GM23338 (cell line): ENCODE measurements at regions not wholly inside any gene's neighbourhood (a gene's known extent, or its start where the extent isn't known, plus 50 kb on each side); places are given as distances from the start of the nearest gene placed in this dataset.

Experiments
- ATAC-seq: fragments of 200-7000 bp; cut with Tn5 transposase; 3 replicates; pipeline ENCODE4 v1.9.1; 2020
- DNase-seq: peaks from one replicate; pipeline ENCODE4 v3.0.0-alpha.2; 2015; ENCODE audit warnings: low spot score
- H2AFZ ChIP-seq: fragments of 200-600 bp; sonication (generic); 2 replicates; pipeline ENCODE4 v1.8.0; 2016; ENCODE audit warnings: antibody characterized with exemption, mild to moderate bottlenecking, moderate library complexity
- H3F3A ChIP-seq: fragments of 200-600 bp; sonication (generic); replicated peaks from 2 replicates; pipeline ENCODE4 v1.8.0; 2017; ENCODE audit warnings: antibody characterized with exemption, mixed run types, low read depth
- H3K27ac ChIP-seq: fragments of 200-600 bp; sonication (generic); 2 replicates; pipeline ENCODE4 v1.6.1; 2016; ENCODE audit warnings: low read depth
- H3K27me3 ChIP-seq: fragments of 200-600 bp; sonication (generic); 2 replicates; pipeline ENCODE4 v1.8.0; 2016; ENCODE audit warnings: mild to moderate bottlenecking, mixed run types, moderate library complexity; ENCODE audit not compliant: insufficient read depth
- H3K36me3 ChIP-seq: fragments of 200-600 bp; sonication (generic); 2 replicates; pipeline ENCODE4 v1.8.0; 2016; ENCODE audit warnings: mild to moderate bottlenecking; ENCODE audit not compliant: insufficient read depth
- H3K4me1 ChIP-seq: fragments of 200-600 bp; sonication (generic); 2 replicates; pipeline ENCODE4 v1.8.0; 2016; ENCODE audit warnings: mild to moderate bottlenecking, moderate library complexity; ENCODE audit not compliant: insufficient read depth
- H3K4me2 ChIP-seq: fragments of 200-600 bp; sonication (generic); 2 replicates; pipeline ENCODE4 v1.7.1; 2017; ENCODE audit warnings: mixed run types
- H3K4me3 ChIP-seq: fragments of 200-600 bp; sonication (generic); 2 replicates; pipeline ENCODE4 v1.6.1; 2016; ENCODE audit warnings: mixed run types
- H3K79me2 ChIP-seq: fragments of 200-600 bp; sonication (generic); replicated peaks from 2 replicates; pipeline ENCODE4 v1.8.0; 2017; ENCODE audit warnings: mild to moderate bottlenecking; ENCODE audit not compliant: insufficient read depth
- H3K9me2 ChIP-seq: fragments of 200-600 bp; sonication (generic); 2 replicates; pipeline ENCODE4 v1.8.0; 2017; ENCODE audit not compliant: insufficient read depth
- H4K20me1 ChIP-seq: fragments of 200-600 bp; sonication (generic); replicated peaks from 2 replicates; pipeline ENCODE4 v1.8.0; 2017; ENCODE audit warnings: mild to moderate bottlenecking; ENCODE audit not compliant: insufficient read depth
- H3K27ac Mint-ChIP-seq: 2 replicates; pipeline ENCODE4 v1.8.0; 2020; ENCODE audit warnings: inconsistent platforms, mild to moderate bottlenecking, moderate library complexity, mixed read lengths
- H3K27me3 Mint-ChIP-seq: 3 replicates; pipeline ENCODE4 v1.8.0; 2022; ENCODE audit warnings: low read depth, mild to moderate bottlenecking, moderate library complexity, mixed read lengths, inconsistent platforms; ENCODE audit not compliant: insufficient read depth, poor library complexity
- H3K36me3 Mint-ChIP-seq: 3 replicates; pipeline ENCODE4 v1.8.0; 2021; ENCODE audit warnings: low read depth, mild to moderate bottlenecking, inconsistent platforms, moderate library complexity, mixed read lengths
- H3K4me1 Mint-ChIP-seq: 3 replicates; pipeline ENCODE4 v1.8.0; 2020; ENCODE audit warnings: mild to moderate bottlenecking, inconsistent platforms, mixed read lengths
- H3K4me3 Mint-ChIP-seq: 3 replicates; pipeline ENCODE4 v1.8.0; 2021; ENCODE audit warnings: moderate library complexity, mild to moderate bottlenecking, inconsistent platforms, mixed read lengths
- H3K9me3 Mint-ChIP-seq: 3 replicates; pipeline ENCODE4 v1.8.0; 2020; ENCODE audit warnings: moderate library complexity, mild to moderate bottlenecking, inconsistent platforms, mixed read lengths
- CREB1 ChIP-seq: fragments of 250-450 bp; sonication (Bioruptor Pico); IDR thresholded peaks from 2 replicates; pipeline ENCODE4 v1.5.0; 2020; ENCODE audit warnings: low read depth, mild to moderate bottlenecking, moderate library complexity
- NANOG ChIP-seq: IDR thresholded peaks from 2 replicates; pipeline ENCODE4 v1.6.1; 2016; ENCODE audit warnings: antibody characterized with exemption, borderline replicate concordance
- POLR2AphosphoS5 ChIP-seq: IDR thresholded peaks from 2 replicates; pipeline ENCODE4 v1.6.1; 2016; ENCODE audit warnings: antibody characterized with exemption, low read depth
- ZNF114 ChIP-seq: fragments of 250-450 bp; sonication (Bioruptor Pico); IDR thresholded peaks from 2 replicates; pipeline ENCODE4 v1.5.0; 2020; ENCODE audit warnings: mild to moderate bottlenecking, moderate library complexity
- TF ChIP-seq, protein P1 (sequence below): fragments of 250-450 bp; sonication (Bioruptor Pico); IDR thresholded peaks from 2 replicates; pipeline ENCODE4 v1.5.0; 2020; ENCODE audit warnings: mild to moderate bottlenecking, moderate library complexity

DNA sequence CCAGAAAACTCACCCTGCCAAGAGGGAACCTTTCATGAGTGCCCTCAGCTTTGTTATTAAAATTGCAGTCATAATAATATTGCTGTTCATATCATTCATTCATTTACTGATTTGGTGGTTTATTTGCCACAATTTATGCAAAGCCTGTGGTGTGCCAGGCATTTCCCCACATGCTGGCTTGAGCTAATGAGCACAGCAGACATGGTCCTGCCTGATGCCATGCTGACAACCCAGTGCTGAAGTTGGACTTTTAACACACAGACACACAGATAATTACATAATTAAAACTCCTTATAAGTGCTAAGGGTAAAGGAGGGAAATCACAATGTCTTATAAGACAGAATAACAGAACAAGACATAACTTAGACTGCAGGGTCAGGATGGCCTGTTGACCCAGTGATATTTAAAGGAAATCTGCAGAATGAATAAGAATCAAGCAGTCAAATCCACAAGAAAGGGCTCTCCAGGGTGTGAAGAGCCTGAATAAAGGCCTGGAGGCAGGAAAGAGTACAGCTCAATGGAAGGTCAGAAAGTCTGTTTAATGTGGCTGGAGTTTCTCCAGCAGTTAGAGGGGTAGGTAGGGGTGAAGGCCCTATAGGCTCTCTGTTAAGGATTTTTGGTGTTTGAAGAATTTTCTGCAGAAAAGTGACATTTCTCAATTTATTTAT lies 196.9 kb upstream of the CDH11 start:
- Histone ChIP-seq H3K4me2 (peak overlapping the region; percentile 61), H3K4me1 (peaks cover 24% of the 10 kb centered on the region), H3K27ac (no peak overlapping the region), H3K4me3 (peak overlapping the region; percentile 39), H4K20me1 (no peaks in the 10 kb centered on the region), H3K9me2 (no peaks in the 10 kb centered on the region), H3F3A (peaks cover 6% of the 10 kb centered on the region), H3K27me3 (no peaks in the 10 kb centered on the region), H3K79me2 (no peaks in the 10 kb centered on the region), H2AFZ (no peak overlapping the region), H3K36me3 (no peaks in the 10 kb centered on the region)
- Mint-ChIP-seq H3K36me3 (peaks cover 3% of the 10 kb centered on the region; the same call in 1 of the 3 replicates), H3K4me3 (peak overlapping the region; percentile 21; the same call in 1 of the 3 replicates), H3K27ac (0 out of 2 replicates have a peak overlapping the region, but pooled peaks have one; percentile 60), H3K27me3 (peaks cover 2% of the 10 kb centered on the region), H3K4me1 (peaks cover 23% of the 10 kb centered on the region), H3K9me3 (0 out of 3 replicates have a peak, but pooled peaks cover 3% of the 10 kb centered on the region)
- TF ChIP-seq, protein P1, sequence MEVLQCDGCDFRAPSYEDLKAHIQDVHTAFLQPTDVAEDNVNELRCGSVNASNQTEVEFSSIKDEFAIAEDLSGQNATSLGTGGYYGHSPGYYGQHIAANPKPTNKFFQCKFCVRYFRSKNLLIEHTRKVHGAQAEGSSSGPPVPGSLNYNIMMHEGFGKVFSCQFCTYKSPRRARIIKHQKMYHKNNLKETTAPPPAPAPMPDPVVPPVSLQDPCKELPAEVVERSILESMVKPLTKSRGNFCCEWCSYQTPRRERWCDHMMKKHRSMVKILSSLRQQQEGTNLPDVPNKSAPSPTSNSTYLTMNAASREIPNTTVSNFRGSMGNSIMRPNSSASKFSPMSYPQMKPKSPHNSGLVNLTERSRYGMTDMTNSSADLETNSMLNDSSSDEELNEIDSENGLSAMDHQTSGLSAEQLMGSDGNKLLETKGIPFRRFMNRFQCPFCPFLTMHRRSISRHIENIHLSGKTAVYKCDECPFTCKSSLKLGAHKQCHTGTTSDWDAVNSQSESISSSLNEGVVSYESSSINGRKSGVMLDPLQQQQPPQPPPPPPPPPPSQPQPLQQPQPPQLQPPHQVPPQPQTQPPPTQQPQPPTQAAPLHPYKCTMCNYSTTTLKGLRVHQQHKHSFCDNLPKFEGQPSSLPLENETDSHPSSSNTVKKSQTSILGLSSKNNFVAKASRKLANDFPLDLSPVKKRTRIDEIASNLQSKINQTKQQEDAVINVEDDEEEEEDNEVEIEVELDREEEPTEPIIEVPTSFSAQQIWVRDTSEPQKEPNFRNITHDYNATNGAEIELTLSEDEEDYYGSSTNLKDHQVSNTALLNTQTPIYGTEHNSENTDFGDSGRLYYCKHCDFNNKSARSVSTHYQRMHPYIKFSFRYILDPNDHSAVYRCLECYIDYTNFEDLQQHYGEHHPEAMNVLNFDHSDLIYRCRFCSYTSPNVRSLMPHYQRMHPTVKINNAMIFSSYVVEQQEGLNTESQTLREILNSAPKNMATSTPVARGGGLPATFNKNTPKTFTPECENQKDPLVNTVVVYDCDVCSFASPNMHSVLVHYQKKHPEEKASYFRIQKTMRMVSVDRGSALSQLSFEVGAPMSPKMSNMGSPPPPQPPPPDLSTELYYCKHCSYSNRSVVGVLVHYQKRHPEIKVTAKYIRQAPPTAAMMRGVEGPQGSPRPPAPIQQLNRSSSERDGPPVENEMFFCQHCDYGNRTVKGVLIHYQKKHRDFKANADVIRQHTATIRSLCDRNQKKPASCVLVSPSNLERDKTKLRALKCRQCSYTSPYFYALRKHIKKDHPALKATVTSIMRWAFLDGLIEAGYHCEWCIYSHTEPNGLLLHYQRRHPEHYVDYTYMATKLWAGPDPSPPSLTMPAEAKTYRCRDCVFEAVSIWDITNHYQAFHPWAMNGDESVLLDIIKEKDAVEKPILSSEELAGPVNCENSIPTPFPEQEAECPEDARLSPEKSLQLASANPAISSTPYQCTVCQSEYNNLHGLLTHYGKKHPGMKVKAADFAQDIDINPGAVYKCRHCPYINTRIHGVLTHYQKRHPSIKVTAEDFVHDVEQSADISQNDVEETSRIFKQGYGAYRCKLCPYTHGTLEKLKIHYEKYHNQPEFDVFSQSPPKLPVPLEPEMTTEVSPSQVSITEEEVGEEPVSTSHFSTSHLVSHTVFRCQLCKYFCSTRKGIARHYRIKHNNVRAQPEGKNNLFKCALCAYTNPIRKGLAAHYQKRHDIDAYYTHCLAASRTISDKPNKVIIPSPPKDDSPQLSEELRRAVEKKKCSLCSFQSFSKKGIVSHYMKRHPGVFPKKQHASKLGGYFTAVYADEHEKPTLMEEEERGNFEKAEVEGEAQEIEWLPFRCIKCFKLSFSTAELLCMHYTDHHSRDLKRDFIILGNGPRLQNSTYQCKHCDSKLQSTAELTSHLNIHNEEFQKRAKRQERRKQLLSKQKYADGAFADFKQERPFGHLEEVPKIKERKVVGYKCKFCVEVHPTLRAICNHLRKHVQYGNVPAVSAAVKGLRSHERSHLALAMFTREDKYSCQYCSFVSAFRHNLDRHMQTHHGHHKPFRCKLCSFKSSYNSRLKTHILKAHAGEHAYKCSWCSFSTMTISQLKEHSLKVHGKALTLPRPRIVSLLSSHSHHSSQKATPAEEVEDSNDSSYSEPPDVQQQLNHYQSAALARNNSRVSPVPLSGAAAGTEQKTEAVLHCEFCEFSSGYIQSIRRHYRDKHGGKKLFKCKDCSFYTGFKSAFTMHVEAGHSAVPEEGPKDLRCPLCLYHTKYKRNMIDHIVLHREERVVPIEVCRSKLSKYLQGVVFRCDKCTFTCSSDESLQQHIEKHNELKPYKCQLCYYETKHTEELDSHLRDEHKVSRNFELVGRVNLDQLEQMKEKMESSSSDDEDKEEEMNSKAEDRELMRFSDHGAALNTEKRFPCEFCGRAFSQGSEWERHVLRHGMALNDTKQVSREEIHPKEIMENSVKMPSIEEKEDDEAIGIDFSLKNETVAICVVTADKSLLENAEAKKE = peak; percentile 81
- peak; percentile 78 for TF ChIP-seq NANOG
- TF ChIP-seq ZNF114 (CRISPR knock-in tag) = 0 out of 2 replicates have a peak, but pooled peaks have one; percentile 18
- no peak for TF ChIP-seq POLR2AphosphoS5
- TF ChIP-seq CREB1 (CRISPR knock-in tag) = no peak
- peak; percentile 76 for DNase-seq
- peak; percentile 98 for ATAC-seq

DNA sequence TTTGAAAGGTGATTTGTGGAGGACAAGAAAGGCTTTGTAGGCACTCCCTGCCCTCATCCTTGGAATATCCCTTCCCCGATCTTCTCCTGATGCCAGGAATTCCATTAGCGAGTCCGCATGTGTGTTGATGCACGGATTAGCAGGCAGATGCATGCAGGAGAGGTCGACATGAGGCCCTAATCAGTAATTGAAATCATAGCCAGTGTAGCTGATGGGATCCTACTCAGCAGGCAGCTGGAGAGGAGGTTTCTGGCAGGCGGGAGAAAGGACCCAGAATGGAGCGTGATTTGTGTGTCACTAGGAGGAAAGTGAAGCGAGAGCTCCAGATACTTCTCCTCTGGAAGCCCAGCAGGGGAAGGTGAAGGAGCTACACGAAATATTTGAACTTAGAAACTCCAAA lies 196.3 kb upstream of the CDH11 start:
- DNase-seq (peak; percentile 28), ATAC-seq (peak; percentile 73)
- Mint-ChIP-seq H3K27ac (no peak overlapping the region), H3K4me3 (peak overlapping the region; percentile 46), H3K4me1 (peaks cover 23% of the 10 kb centered on the region), H3K27me3 (peaks cover 2% of the 10 kb centered on the region), H3K36me3 (peaks cover 3% of the 10 kb centered on the region; the same call in 1 of the 3 replicates), H3K9me3 (0 out of 3 replicates have a peak, but pooled peaks cover 3% of the 10 kb centered on the region)
- H3K9me2 ChIP-seq = no peaks in the 10 kb centered on the region
- TF ChIP-seq ZNF114 (CRISPR knock-in tag) (no peak), NANOG (no peak)
- TF ChIP-seq, protein P1 = 0 out of 2 replicates have a peak, but pooled peaks have one; percentile 57
- H3F3A ChIP-seq = peaks cover 6% of the 10 kb centered on the region
- H4K20me1 ChIP-seq = no peaks in the 10 kb centered on the region
- H3K36me3 ChIP-seq = no peaks in the 10 kb centered on the region
- H3K79me2 ChIP-seq = no peaks in the 10 kb centered on the region
- H3K27ac ChIP-seq = no peak overlapping the region
- H3K4me1 ChIP-seq = peaks cover 24% of the 10 kb centered on the region
- H3K4me2 ChIP-seq = peak overlapping the region; percentile 61
- H3K27me3 ChIP-seq = no peaks in the 10 kb centered on the region
- peak overlapping the region; percentile 39 for H3K4me3 ChIP-seq
- no peak overlapping the region for H2AFZ ChIP-seq
